MCF 10A (cell line): ENCODE measurements at regions not wholly inside any gene's neighbourhood (a gene's known extent, or its start where the extent isn't known, plus 50 kb on each side); places are given as distances from the start of the nearest gene placed in this dataset.

Experiments used
- BruUV-seq: library from RNA; stranded (reverse); fragments of 400-500 nt; replicated peaks from 2 replicates; lab custom pipeline; 2021; lab: Mats Ljungman, UMichigan
- CTCF ChIA-PET: fragments of 300-600 bp; sonication (Branson Sonifier 250); formaldehyde crosslinking; extraction: SDS; loops from one replicate; lab custom pipeline; 2021; ENCODE audit warnings: antibody characterized with exemption, inconsistent platforms; lab: Yijun Ruan, JAX
- POLR2A ChIA-PET: fragments of 300-600, 350-650 bp; sonication (Branson Sonifier 250); formaldehyde crosslinking; extraction: SDS; loops from one replicate; lab custom pipeline; 2020; ENCODE audit warnings: antibody characterized with exemption, inconsistent platforms; lab: Yijun Ruan, JAX
- DNase-seq: peaks from one replicate; pipeline ENCODE4 v3.0.0-alpha.2; 2018; ENCODE audit not compliant: unreplicated experiment
- H3K27ac Mint-ChIP-seq: one replicate; pipeline ENCODE4 v1.8.0; 2022; ENCODE audit warnings: mild to moderate bottlenecking, low read depth, mixed read lengths; ENCODE audit not compliant: unreplicated experiment
- H3K27me3 Mint-ChIP-seq: one replicate; pipeline ENCODE4 v1.8.0; 2022; ENCODE audit warnings: mixed read lengths; ENCODE audit not compliant: insufficient read depth, unreplicated experiment
- H3K36me3 Mint-ChIP-seq: one replicate; pipeline ENCODE4 v1.8.0; 2022; ENCODE audit warnings: mild to moderate bottlenecking, moderate library complexity, mixed read lengths; ENCODE audit not compliant: insufficient read depth, unreplicated experiment
- H3K4me1 Mint-ChIP-seq: one replicate; pipeline ENCODE4 v1.8.0; 2022; ENCODE audit warnings: mixed read lengths; ENCODE audit not compliant: insufficient read depth, unreplicated experiment
- H3K4me3 Mint-ChIP-seq: one replicate; pipeline ENCODE4 v1.8.0; 2022; ENCODE audit warnings: mild to moderate bottlenecking, moderate library complexity, mixed read lengths; ENCODE audit not compliant: unreplicated experiment
- H3K9me3 Mint-ChIP-seq: one replicate; pipeline ENCODE4 v1.8.0; 2022; ENCODE audit warnings: mixed read lengths; ENCODE audit not compliant: unreplicated experiment
- intact Hi-C: fragments of 100-400 bp; cut with micrococcal nuclease; formaldehyde crosslinking; loops from 2 replicates; pipeline ENCODE4 v1.14.1; 2022
- TF ChIP-seq, protein P1 (sequence below): fragments of 200-600 bp; IDR thresholded peaks from one replicate; pipeline ENCODE4 v1.8.0; 2022; ENCODE audit warnings: antibody characterized with exemption, mild to moderate bottlenecking; ENCODE audit not compliant: unreplicated experiment

DNA sequence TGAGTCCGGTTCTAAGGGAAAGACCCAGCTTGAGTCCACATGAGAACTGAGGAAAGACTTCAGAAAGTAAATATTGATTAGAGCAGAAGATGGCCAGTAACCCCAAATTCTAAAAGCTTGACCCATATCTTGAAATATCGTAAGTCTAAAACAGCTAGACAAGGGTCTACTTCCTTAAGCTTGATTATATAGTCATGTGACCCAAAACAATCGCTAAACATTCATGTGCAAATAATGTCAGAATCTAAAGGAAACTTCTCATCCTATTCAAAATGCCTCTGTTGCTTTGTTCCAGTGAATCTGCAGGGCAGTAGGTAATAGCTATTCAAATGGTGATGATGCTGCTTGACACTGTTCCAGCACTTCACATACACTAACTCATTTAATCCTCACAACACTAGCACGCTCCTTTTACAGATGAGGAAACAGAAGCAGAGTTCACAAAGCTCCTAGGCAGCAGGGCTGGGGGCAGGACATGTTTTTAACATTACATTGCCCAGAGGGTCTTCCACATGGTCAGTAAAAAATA lies 52.6 kb downstream of the TCF20 start:
- POLR2A ChIA-PET: interaction anchor here (0.9 to 3.1 kb wide), 3 partner anchors 8 to 24 kb away, joined by 3 to 9 read pairs (median 3); no protein-coding TSS in a partner anchor
- no peaks in the 10 kb centered on the region for H3K27me3 Mint-ChIP-seq
- BruUV-seq: no TSS peak
- H3K4me1 Mint-ChIP-seq: peaks cover 19% of the 10 kb centered on the region
- TF ChIP-seq, protein P1, sequence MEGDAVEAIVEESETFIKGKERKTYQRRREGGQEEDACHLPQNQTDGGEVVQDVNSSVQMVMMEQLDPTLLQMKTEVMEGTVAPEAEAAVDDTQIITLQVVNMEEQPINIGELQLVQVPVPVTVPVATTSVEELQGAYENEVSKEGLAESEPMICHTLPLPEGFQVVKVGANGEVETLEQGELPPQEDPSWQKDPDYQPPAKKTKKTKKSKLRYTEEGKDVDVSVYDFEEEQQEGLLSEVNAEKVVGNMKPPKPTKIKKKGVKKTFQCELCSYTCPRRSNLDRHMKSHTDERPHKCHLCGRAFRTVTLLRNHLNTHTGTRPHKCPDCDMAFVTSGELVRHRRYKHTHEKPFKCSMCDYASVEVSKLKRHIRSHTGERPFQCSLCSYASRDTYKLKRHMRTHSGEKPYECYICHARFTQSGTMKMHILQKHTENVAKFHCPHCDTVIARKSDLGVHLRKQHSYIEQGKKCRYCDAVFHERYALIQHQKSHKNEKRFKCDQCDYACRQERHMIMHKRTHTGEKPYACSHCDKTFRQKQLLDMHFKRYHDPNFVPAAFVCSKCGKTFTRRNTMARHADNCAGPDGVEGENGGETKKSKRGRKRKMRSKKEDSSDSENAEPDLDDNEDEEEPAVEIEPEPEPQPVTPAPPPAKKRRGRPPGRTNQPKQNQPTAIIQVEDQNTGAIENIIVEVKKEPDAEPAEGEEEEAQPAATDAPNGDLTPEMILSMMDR: no peak
- H3K4me3 Mint-ChIP-seq: no peak overlapping the region
- intact Hi-C loops: no loop called here
- no peaks in the 10 kb centered on the region for H3K9me3 Mint-ChIP-seq
- H3K27ac Mint-ChIP-seq: no peak overlapping the region
- CTCF ChIA-PET: interaction anchor here (0.6 to 1.3 kb wide), 3 partner anchors 127 to 471 kb away, joined by 3 to 6 read pairs (median 5); no protein-coding TSS in a partner anchor
- H3K36me3 Mint-ChIP-seq: peaks cover 31% of the 10 kb centered on the region
- no peak for DNase-seq

DNA sequence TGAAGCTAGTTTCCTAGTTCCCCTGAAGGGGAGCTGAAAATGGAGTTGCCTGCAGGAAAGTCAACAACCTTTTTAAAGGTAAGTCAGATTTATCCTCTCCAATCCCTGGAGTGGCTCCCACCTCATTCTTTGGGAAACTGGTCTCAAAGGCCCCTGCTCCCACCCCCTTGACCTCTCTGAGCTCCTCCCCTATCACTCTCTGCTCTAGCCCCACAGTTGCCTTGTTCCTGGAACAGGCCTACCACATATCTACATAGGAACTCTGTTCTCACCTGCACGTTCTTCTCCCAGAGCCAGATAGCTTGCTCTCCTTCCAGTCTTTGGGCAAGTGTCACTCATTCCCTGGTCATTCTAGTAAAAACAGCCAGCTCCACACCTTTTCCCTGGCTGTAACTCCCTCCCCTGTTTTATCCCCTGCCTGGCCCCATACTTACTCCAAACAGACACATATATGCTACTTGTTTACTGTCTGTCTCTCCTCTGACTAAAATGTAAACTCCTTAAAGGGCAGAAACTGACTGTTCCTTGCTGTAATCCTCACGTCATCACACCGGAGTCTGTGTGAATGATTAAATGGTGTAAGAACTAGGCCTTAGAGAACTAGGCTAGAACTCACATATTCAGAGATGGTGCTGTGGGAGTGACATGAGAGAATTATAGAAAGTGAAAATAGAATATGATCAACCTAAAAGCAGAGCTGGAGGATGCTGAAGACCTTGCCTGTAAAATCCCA lies 53.3 kb downstream of the TCF20 start:
- TF ChIP-seq, protein P1: no peak
- no peak for DNase-seq
- H3K4me1 Mint-ChIP-seq: peaks cover 19% of the 10 kb centered on the region
- BruUV-seq: no TSS peak
- no peaks in the 10 kb centered on the region for H3K27me3 Mint-ChIP-seq
- no peaks in the 10 kb centered on the region for H3K9me3 Mint-ChIP-seq
- POLR2A ChIA-PET: interaction anchor here (1.5 to 3.1 kb wide), 2 partner anchors 8 to 9 kb away, joined by 3 to 9 read pairs; no protein-coding TSS in a partner anchor
- peaks cover 34% of the 10 kb centered on the region for H3K36me3 Mint-ChIP-seq
- no peak overlapping the region for H3K4me3 Mint-ChIP-seq
- intact Hi-C loops: no loop called here
- H3K27ac Mint-ChIP-seq: no peak overlapping the region
- CTCF ChIA-PET: interaction anchor here (0.6 to 1.3 kb wide), 4 partner anchors 105 to 471 kb away, joined by 3 to 6 read pairs (median 4); no protein-coding TSS in a partner anchor

DNA sequence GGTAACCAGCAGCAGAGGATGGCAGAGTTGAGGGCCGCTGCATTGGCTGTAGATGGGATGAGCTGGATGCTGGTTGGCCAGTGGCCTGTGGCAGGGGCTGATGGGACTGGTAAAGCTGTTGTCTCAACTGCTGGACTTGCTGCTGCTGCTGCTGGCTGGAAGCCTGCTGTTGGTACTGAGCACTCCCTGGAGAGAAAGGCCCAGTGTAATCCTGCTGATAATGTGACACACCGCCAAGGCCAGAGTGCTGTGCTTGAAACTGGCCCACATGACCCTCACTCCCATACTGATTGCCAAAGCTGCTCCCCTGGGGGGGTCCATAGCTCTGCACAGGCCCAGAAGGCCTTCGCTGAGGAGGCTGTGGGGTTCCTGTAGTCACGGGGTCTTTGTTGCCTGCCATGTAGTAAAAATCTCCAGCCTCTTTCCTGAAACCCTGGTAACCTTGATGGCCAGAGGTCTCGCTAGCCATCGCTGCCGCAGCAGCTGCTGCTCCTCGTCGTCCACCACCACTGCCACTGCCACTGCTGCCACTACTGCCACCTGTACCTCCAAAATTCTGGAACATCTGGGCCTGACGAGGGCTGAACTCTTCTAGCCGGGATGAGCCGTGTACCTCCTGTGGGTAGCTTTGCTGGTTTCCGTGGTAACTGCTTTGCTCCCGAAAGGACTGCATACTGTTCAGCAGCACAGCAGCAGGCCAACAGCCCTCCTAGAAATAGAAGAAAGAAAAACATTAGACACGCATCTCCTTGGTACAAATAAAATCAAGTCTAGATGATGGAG lies 55.6 kb downstream of the TCF20 start:
- CTCF ChIA-PET: interaction anchor here (0.7 kb wide), 1 partner anchor 11 kb away, joined by 3 read pairs; no protein-coding TSS in a partner anchor
- H3K9me3 Mint-ChIP-seq: no peaks in the 10 kb centered on the region
- H3K4me1 Mint-ChIP-seq: peaks cover 19% of the 10 kb centered on the region
- BruUV-seq: no TSS peak
- no peaks in the 10 kb centered on the region for H3K27me3 Mint-ChIP-seq
- no peak for DNase-seq
- POLR2A ChIA-PET: no interaction called here
- intact Hi-C loops: no loop called here
- no peak overlapping the region for H3K27ac Mint-ChIP-seq
- TF ChIP-seq, protein P1: no peak
- H3K36me3 Mint-ChIP-seq: peaks cover 42% of the 10 kb centered on the region
- H3K4me3 Mint-ChIP-seq: no peak overlapping the region
